OCI-LY7 (cell line): ENCODE measurements at regions not wholly inside any gene's neighbourhood (a gene's known extent, or its start where the extent isn't known, plus 50 kb on each side); places are given as distances from the start of the nearest gene placed in this dataset.

Experiments used
- BruUV-seq: library from RNA; stranded (reverse); fragments of 400-500 nt; replicated peaks from 2 replicates; lab custom pipeline; 2021; lab: Mats Ljungman, UMichigan
- CTCF ChIA-PET: fragments of 300-600 bp; sonication (Branson Sonifier 250); formaldehyde crosslinking; loops from one replicate; lab custom pipeline; 2022; ENCODE audit warnings: antibody characterized with exemption; ENCODE audit not compliant: unreplicated experiment; lab: Charles Lee
- POLR2A ChIA-PET: fragments of 300-600 bp; sonication (Branson Sonifier 250); formaldehyde crosslinking; loops from one replicate; lab custom pipeline; 2022; ENCODE audit warnings: antibody characterized with exemption; lab: Charles Lee
- DNase-seq: peaks from one replicate; pipeline ENCODE4 v3.0.0-alpha.2; 2015; ENCODE audit warnings: low spot score
- H2AFZ ChIP-seq: fragments of 200-600 bp; sonication (generic), shearing (Covaris generic); 2 replicates; pipeline ENCODE4 v1.6.1; 2014; ENCODE audit warnings: mild to moderate bottlenecking, antibody characterized with exemption, low read length, moderate library complexity
- H3K27ac ChIP-seq: fragments of 200-600 bp; sonication (generic); 2 replicates; pipeline ENCODE4 v1.5.1; 2014; ENCODE audit warnings: mixed run types, low read depth, mild to moderate bottlenecking, moderate library complexity, low read length, inconsistent platforms; ENCODE audit not compliant: poor library complexity, severe bottlenecking
- H3K36me3 ChIP-seq: fragments of 200-600 bp; sonication (generic); 2 replicates; pipeline ENCODE4 v1.6.1; 2014; ENCODE audit warnings: mild to moderate bottlenecking, antibody characterized with exemption, low read length, moderate library complexity, mixed read lengths; ENCODE audit not compliant: insufficient read depth
- H3K4me1 ChIP-seq: fragments of 200-600 bp; sonication (generic); 2 replicates; pipeline ENCODE4 v1.5.1; 2014; ENCODE audit warnings: mild to moderate bottlenecking, low read length; ENCODE audit not compliant: insufficient read depth, poor library complexity, severe bottlenecking
- H3K4me2 ChIP-seq: fragments of 200-600 bp; sonication (generic); 2 replicates; pipeline ENCODE4 v1.6.1; 2014; ENCODE audit warnings: mild to moderate bottlenecking, low read length
- H3K4me3 ChIP-seq: fragments of 200-600 bp; sonication (generic); 2 replicates; pipeline ENCODE4 v1.5.1; 2014; ENCODE audit warnings: mild to moderate bottlenecking, low read depth, low read length; ENCODE audit not compliant: poor library complexity, severe bottlenecking
- H3K79me2 ChIP-seq: fragments of 200-600 bp; sonication (generic); 2 replicates; pipeline ENCODE4 v1.6.1; 2016; ENCODE audit warnings: low read depth, mild to moderate bottlenecking, low read length, moderate library complexity, mixed read lengths; ENCODE audit not compliant: insufficient read depth
- H3K9me2 ChIP-seq: fragments of 200-600 bp; sonication (generic); 2 replicates; pipeline ENCODE4 v1.6.1; 2016; ENCODE audit warnings: mild to moderate bottlenecking, low read length, mixed read lengths; ENCODE audit not compliant: insufficient read depth
- H3K9me3 ChIP-seq: fragments of 200-600 bp; sonication (generic); 2 replicates; pipeline ENCODE4 v1.6.1; 2014; ENCODE audit warnings: mild to moderate bottlenecking, mixed run types, low read length, mixed read lengths
- H4K20me1 ChIP-seq: fragments of 200-600 bp; sonication (generic); 2 replicates; pipeline ENCODE4 v1.6.1; 2014; ENCODE audit warnings: mild to moderate bottlenecking, antibody characterized with exemption, low read length, moderate library complexity, mixed read lengths; ENCODE audit not compliant: insufficient read depth
- EZH2phosphoT487 ChIP-seq: fragments of 200-600 bp; sonication (generic); IDR thresholded peaks from 2 replicates; pipeline ENCODE4 v1.6.1; 2018; ENCODE audit warnings: low read depth, borderline replicate concordance, mild to moderate bottlenecking, mixed run types, antibody characterized with exemption, low read length, moderate library complexity, mixed read lengths
- intact Hi-C: fragments of 100-400 bp; cut with micrococcal nuclease; formaldehyde crosslinking; loops from one replicate; pipeline ENCODE4 v1.10.0; 2022; ENCODE audit not compliant: unreplicated experiment
- TF ChIP-seq, protein P1 (sequence below): fragments of 200-600 bp; sonication (generic); conservative IDR thresholded peaks from 2 replicates; pipeline ENCODE4 v1.5.1; 2014; ENCODE audit warnings: mild to moderate bottlenecking, antibody characterized with exemption, low read length, moderate library complexity, mixed read lengths

DNA sequence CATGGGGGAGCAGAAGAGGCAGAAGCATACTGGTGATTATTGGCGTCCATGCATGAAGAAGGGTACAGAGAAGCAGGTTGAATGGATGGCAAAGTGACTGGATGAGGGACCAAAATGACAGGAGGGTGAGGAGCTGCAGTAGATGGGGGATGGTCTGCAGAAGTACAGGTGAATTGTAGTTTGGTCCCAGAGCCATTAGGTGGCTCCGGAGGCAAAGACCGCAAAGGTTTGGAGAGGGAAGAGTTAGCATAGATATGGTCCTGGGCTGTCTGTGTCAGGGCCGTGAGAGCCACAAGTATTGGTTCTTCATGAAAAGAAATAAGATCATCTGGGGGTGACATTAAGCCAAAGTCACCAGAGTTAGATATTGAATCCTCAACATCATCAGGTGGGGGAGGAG lies 59.0 kb upstream of the ZNF726 start:
- CTCF ChIA-PET = no interaction called here
- Histone ChIP-seq H3K4me1 (no peaks in the 10 kb centered on the region), H3K4me3 (no peak overlapping the region), H3K9me2 (no peaks in the 10 kb centered on the region), H3K4me2 (no peak overlapping the region), H3K27ac (no peak overlapping the region), H2AFZ (no peak overlapping the region), H4K20me1 (no peaks in the 10 kb centered on the region), H3K9me3 (no peaks in the 10 kb centered on the region), H3K79me2 (no peaks in the 10 kb centered on the region), H3K36me3 (no peaks in the 10 kb centered on the region)
- intact Hi-C loops = no loop called here
- TF ChIP-seq, protein P1, sequence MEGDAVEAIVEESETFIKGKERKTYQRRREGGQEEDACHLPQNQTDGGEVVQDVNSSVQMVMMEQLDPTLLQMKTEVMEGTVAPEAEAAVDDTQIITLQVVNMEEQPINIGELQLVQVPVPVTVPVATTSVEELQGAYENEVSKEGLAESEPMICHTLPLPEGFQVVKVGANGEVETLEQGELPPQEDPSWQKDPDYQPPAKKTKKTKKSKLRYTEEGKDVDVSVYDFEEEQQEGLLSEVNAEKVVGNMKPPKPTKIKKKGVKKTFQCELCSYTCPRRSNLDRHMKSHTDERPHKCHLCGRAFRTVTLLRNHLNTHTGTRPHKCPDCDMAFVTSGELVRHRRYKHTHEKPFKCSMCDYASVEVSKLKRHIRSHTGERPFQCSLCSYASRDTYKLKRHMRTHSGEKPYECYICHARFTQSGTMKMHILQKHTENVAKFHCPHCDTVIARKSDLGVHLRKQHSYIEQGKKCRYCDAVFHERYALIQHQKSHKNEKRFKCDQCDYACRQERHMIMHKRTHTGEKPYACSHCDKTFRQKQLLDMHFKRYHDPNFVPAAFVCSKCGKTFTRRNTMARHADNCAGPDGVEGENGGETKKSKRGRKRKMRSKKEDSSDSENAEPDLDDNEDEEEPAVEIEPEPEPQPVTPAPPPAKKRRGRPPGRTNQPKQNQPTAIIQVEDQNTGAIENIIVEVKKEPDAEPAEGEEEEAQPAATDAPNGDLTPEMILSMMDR = peak; percentile 37; the same call in 1 of the 2 replicates
- no peak for TF ChIP-seq EZH2phosphoT487
- BruUV-seq = no TSS peak
- POLR2A ChIA-PET = interaction anchor here (0.6 kb wide), 1 partner anchor 108 kb away, joined by 4 read pairs; no protein-coding TSS in a partner anchor
- peak; percentile 3 for DNase-seq

DNA sequence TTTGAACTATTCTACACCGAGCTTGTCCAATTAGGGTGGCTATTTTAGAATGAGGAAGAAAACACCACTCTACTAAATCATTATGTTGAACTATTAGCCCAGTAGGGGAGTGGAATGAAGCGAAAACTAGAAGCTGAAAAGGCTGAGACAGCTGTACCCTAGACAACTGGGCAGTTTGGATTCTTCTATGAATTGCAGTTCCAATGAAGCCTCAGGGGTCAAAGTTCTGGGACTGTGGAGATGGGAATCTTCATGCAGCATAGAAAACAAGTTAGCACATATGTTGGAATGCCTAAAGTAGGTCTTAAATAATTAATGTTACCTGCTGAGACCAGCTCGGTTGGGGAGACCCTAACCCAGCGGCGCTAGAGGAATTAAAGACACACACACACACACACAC lies 62.7 kb upstream of the ZNF726 start:
- ChIA-PET CTCF (no interaction called here), POLR2A (no interaction called here)
- TF ChIP-seq, protein P1 = no peak
- no peak for TF ChIP-seq EZH2phosphoT487
- Histone ChIP-seq H3K27ac (no peak overlapping the region), H3K9me2 (no peaks in the 10 kb centered on the region), H3K36me3 (no peaks in the 10 kb centered on the region), H3K79me2 (no peaks in the 10 kb centered on the region), H2AFZ (no peak overlapping the region), H3K4me1 (no peaks in the 10 kb centered on the region), H3K4me3 (no peak overlapping the region), H4K20me1 (no peaks in the 10 kb centered on the region), H3K9me3 (0 out of 2 replicates have a peak, but pooled peaks cover under 1% of the 10 kb centered on the region), H3K4me2 (no peak overlapping the region)
- intact Hi-C loops = no loop called here
- BruUV-seq = no TSS peak
- no peak for DNase-seq

DNA sequence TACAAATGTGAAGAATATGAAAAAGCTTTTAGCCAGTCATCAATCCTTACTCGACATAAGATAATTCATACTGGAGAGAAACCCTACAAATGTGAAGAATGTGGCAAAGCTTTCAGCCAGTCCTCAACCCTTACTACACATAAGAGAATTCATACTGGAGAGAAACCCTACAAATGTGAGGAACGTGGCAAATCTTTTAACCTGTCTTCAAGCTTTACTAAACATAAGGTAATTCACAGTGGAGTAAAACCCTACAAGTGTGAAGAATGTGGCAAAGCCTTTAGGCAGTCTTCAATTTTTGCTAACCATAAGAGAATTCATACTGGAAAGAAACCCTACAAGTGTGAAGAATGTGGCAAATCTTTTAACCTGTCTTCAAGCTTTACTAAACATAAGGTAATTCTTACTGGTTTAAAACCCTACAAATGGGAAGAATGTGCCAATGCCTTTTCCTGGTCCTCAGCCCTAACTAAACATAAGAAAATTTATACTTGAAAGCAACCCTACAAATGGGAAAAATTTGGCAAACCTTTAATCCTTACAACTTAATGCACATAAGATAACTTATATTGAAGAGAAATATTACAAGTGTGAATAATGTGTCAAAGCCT lies 74.1 kb upstream of the ZNF681 start:
- no peak for DNase-seq
- Histone ChIP-seq H3K4me1 (no peaks in the 10 kb centered on the region), H3K4me2 (no peak overlapping the region), H3K79me2 (no peaks in the 10 kb centered on the region), H3K9me2 (no peaks in the 10 kb centered on the region), H3K27ac (no peak overlapping the region), H2AFZ (no peak overlapping the region), H4K20me1 (no peaks in the 10 kb centered on the region), H3K9me3 (peaks cover 45% of the 10 kb centered on the region; the same call in 1 of the 2 replicates), H3K4me3 (no peak overlapping the region), H3K36me3 (no peaks in the 10 kb centered on the region)
- POLR2A ChIA-PET = no interaction called here
- CTCF ChIA-PET = no interaction called here
- no peak for TF ChIP-seq EZH2phosphoT487
- TF ChIP-seq, protein P1 = no peak
- intact Hi-C loops = no loop called here
- BruUV-seq = no TSS peak
